H1 (cell line): ENCODE measurements at regions not wholly inside any gene's neighbourhood (a gene's known extent, or its start where the extent isn't known, plus 50 kb on each side); places are given as distances from the start of the nearest gene placed in this dataset.

Experiments
- CTCF ChIA-PET: fragments of 300-600 bp; sonication (Branson Sonifier 250); formaldehyde crosslinking; loops from one replicate; lab custom pipeline; 2021; ENCODE audit not compliant: partially characterized antibody; lab: Charles Lee
- POLR2A ChIA-PET: fragments of 300-600 bp; sonication (Branson Sonifier 250); formaldehyde crosslinking; loops from one replicate; lab custom pipeline; 2021; ENCODE audit warnings: inconsistent platforms; ENCODE audit not compliant: partially characterized antibody; lab: Charles Lee
- DNase-seq, 2 experiments: peaks; one replicate each; pipeline versions ENCODE4 v3.0.0 to v3.0.0-alpha.2; 2010 to 2022; ENCODE audit warnings: low spot score in 2 of 2, low read depth in 1 of 2, mixed read lengths in 1 of 2
- FAIRE-seq: peaks from 2 replicates; lab custom pipeline; 2011; peaks lifted over from hg19 to GRCh38; lab: Jason Lieb, UNC
- H2AFZ ChIP-seq: 2 replicates; pipeline ENCODE4 v1.8.1; 2012; ENCODE audit warnings: low read length, inconsistent platforms
- H2AK5ac ChIP-seq: 2 replicates; pipeline ENCODE4 v1.6.1; 2013; ENCODE audit warnings: low read depth, low read length
- H2BK120ac ChIP-seq: replicated peaks from 2 replicates; pipeline ENCODE3; 2013; ENCODE audit warnings: low read depth, low read length, inconsistent platforms
- H2BK12ac ChIP-seq: 2 replicates; pipeline ENCODE4 v1.6.1; 2013; ENCODE audit warnings: low read depth, low read length
- H2BK15ac ChIP-seq: 2 replicates; pipeline ENCODE4 v1.6.1; 2013; ENCODE audit warnings: low read length
- H2BK20ac ChIP-seq: 2 replicates; pipeline ENCODE4 v1.6.1; 2013; ENCODE audit warnings: low read length
- H2BK5ac ChIP-seq: 2 replicates; pipeline ENCODE4 v1.6.1; 2013; ENCODE audit warnings: low read depth, low read length
- H3K14ac ChIP-seq: 2 replicates; pipeline ENCODE4 v1.6.1; 2013; ENCODE audit warnings: inconsistent platforms; ENCODE audit not compliant: insufficient read length
- H3K18ac ChIP-seq: 2 replicates; pipeline ENCODE4 v1.6.1; 2013; ENCODE audit warnings: low read length; ENCODE audit errors: extremely low read depth
- H3K23ac ChIP-seq: 2 replicates; pipeline ENCODE4 v1.6.1; 2013; ENCODE audit warnings: inconsistent platforms; ENCODE audit not compliant: insufficient read length
- H3K23me2 ChIP-seq: 2 replicates; pipeline ENCODE4 v1.6.1; 2013; ENCODE audit warnings: low read depth, low read length
- H3K27ac ChIP-seq: 2 replicates; pipeline ENCODE4 v1.6.1; 2011; ENCODE audit warnings: low read depth, low read length, inconsistent platforms
- H3K27me3 ChIP-seq, 4 experiments: replicated peaks in 1 of 4; 1 replicate in 1 of 4; 2 replicates in 3 of 4; pipeline versions ENCODE4 v1.6.1 to v1.8.1; 2011 to 2013; ENCODE audit warnings: low read length in 3 of 4, mild to moderate bottlenecking in 3 of 4, inconsistent platforms in 2 of 4, mixed read lengths in 2 of 4, moderate library complexity in 1 of 4; ENCODE audit not compliant: control insufficient read depth in 3 of 4, insufficient read depth in 3 of 4; ENCODE audit errors: extremely low read depth in 1 of 4
- H3K36me3 ChIP-seq, 4 experiments: 2 replicates each; pipeline versions ENCODE4 v1.6.1 to v1.8.1; 2011 to 2013; ENCODE audit warnings: mild to moderate bottlenecking in 4 of 4, low read length in 3 of 4, moderate library complexity in 2 of 4, control low read depth in 1 of 4, inconsistent platforms in 1 of 4; ENCODE audit not compliant: insufficient read depth in 4 of 4, control insufficient read depth in 2 of 4
- H3K4ac ChIP-seq: replicated peaks from 2 replicates; pipeline ENCODE3; 2013; ENCODE audit warnings: low read length, low read depth, mixed read lengths, inconsistent platforms; ENCODE audit not compliant: insufficient read length
- H3K4me1 ChIP-seq, 4 experiments: replicated peaks in 1 of 4; 1 replicate in 1 of 4; 2 replicates in 3 of 4; pipeline versions ENCODE4 v1.6.1 to v1.8.1; 2011 to 2013; ENCODE audit warnings: low read length in 3 of 4, inconsistent platforms in 2 of 4, mixed read lengths in 1 of 4; ENCODE audit not compliant: insufficient read depth in 4 of 4, control insufficient read depth in 3 of 4
- H3K4me2 ChIP-seq, 2 experiments: 2 replicates each; pipeline versions ENCODE4 v1.6.1 to v1.8.1; 2011 to 2013; ENCODE audit warnings: low read depth in 2 of 2, low read length in 2 of 2, control low read depth in 1 of 2, inconsistent platforms in 1 of 2, mild to moderate bottlenecking in 1 of 2; ENCODE audit not compliant: insufficient read depth in 1 of 2
- H3K4me3 ChIP-seq, 4 experiments: fragments of 200-600, 300-600 bp in 1 of 4; sonication (generic), shearing (Covaris generic), sonication (Bioruptor Twin) in 1 of 4; 2 replicates each; pipeline versions ENCODE4 v1.5.1 to v1.8.1; 2011 to 2016; ENCODE audit warnings: low read length in 4 of 4, low read depth in 3 of 4, control low read depth in 2 of 4, inconsistent platforms in 2 of 4, mild to moderate bottlenecking in 2 of 4, mixed read lengths in 1 of 4, moderate library complexity in 1 of 4; ENCODE audit not compliant: insufficient read depth in 2 of 4; ENCODE audit errors: extremely low read depth in 1 of 4
- H3K56ac ChIP-seq: replicated peaks from 2 replicates; pipeline ENCODE3; 2013; ENCODE audit warnings: low read depth, mild to moderate bottlenecking, mixed read lengths, low read length, inconsistent platforms; ENCODE audit not compliant: insufficient read length
- H3K79me1 ChIP-seq: 2 replicates; pipeline ENCODE4 v1.6.1; 2013; ENCODE audit warnings: low read depth, low read length, control low read depth
- H3K79me2 ChIP-seq, 2 experiments: 2 replicates each; pipeline versions ENCODE4 v1.6.1 to v1.8.1; 2012 to 2013; ENCODE audit warnings: low read length in 2 of 2, mild to moderate bottlenecking in 2 of 2, inconsistent platforms in 1 of 2; ENCODE audit not compliant: insufficient read depth in 2 of 2, control insufficient read depth in 1 of 2
- H3K9ac ChIP-seq, 4 experiments: replicated peaks in 1 of 4; 1 replicate in 1 of 4; 2 replicates in 3 of 4; pipeline versions ENCODE4 v1.6.1 to v1.8.1; 2011 to 2013; ENCODE audit warnings: low read depth in 3 of 4, low read length in 3 of 4, control low read depth in 2 of 4, mild to moderate bottlenecking in 2 of 4, moderate library complexity in 2 of 4, inconsistent platforms in 1 of 4; ENCODE audit errors: extremely low read depth in 1 of 4
- H3K9me3 ChIP-seq, 2 experiments: 2 replicates each; pipeline versions ENCODE4 v1.6.1 to v1.8.1; 2012 to 2013; ENCODE audit warnings: mild to moderate bottlenecking in 2 of 2, moderate library complexity in 2 of 2, control low read depth in 1 of 2, inconsistent platforms in 1 of 2, low read depth in 1 of 2, low read length in 1 of 2, mixed read lengths in 1 of 2; ENCODE audit not compliant: insufficient read depth in 2 of 2
- H4K20me1 ChIP-seq, 2 experiments: replicated peaks in 1 of 2; 2 replicates each; pipeline versions ENCODE3 to v1.8.1; 2011 to 2013; ENCODE audit warnings: inconsistent platforms in 2 of 2, low read length in 2 of 2, mild to moderate bottlenecking in 1 of 2; ENCODE audit not compliant: insufficient read depth in 2 of 2, control insufficient read depth in 1 of 2
- H4K5ac ChIP-seq: 2 replicates; pipeline ENCODE4 v1.6.1; 2013; ENCODE audit warnings: low read length, low read depth, mixed read lengths, inconsistent platforms; ENCODE audit not compliant: insufficient read length
- H4K8ac ChIP-seq: 2 replicates; pipeline ENCODE4 v1.8.0; 2013; ENCODE audit warnings: mild to moderate bottlenecking, moderate library complexity, low read length, inconsistent platforms; ENCODE audit not compliant: insufficient read depth; ENCODE audit errors: extremely low read depth
- H4K91ac ChIP-seq: replicated peaks from 2 replicates; pipeline ENCODE3; 2013; ENCODE audit warnings: low read length, mixed read lengths, inconsistent platforms; ENCODE audit not compliant: insufficient read length
- ASH2L ChIP-seq: fragments of 200-600, 300-600 bp; sonication (generic); IDR thresholded peaks from one replicate; pipeline ENCODE4 v1.7.1; 2017; ENCODE audit warnings: low read length
- ATF2 ChIP-seq: IDR thresholded peaks from 2 replicates; pipeline ENCODE4 v1.6.1; 2012; ENCODE audit warnings: low read length, inconsistent platforms
- CEBPB ChIP-seq: IDR thresholded peaks from 2 replicates; pipeline ENCODE4 v1.6.1; 2012; ENCODE audit warnings: low read depth, low read length
- CHD2 ChIP-seq: IDR thresholded peaks from 2 replicates; pipeline ENCODE4 v1.6.1; 2012; ENCODE audit warnings: low read length, improper control_type of control experiment
- POLR2AphosphoS5 ChIP-seq: IDR thresholded peaks from 2 replicates; pipeline ENCODE4 v1.6.1; 2011; ENCODE audit warnings: low read depth, low read length
- RBBP5 ChIP-seq: IDR thresholded peaks from 2 replicates; pipeline ENCODE4 v1.7.1; 2012; ENCODE audit warnings: low read depth, mild to moderate bottlenecking, inconsistent platforms, low read length, moderate library complexity, borderline replicate concordance
- SRF ChIP-seq: IDR thresholded peaks from 2 replicates; pipeline ENCODE4 v1.6.1; 2011; ENCODE audit warnings: mild to moderate bottlenecking, low read depth, low read length, moderate library complexity
- TAF7 ChIP-seq: optimal IDR thresholded peaks from 2 replicates; pipeline ENCODE3; 2011; ENCODE audit warnings: low read depth, mild to moderate bottlenecking, inconsistent platforms, low read length, moderate library complexity, borderline replicate concordance
- WGBS, 2 experiments: shearing (Covaris generic) in 1 of 2; methylation state at CpG; one replicate each; pipeline versions ENCODE4 v1.1.6 to v1.1.7; 2013 to 2015; ENCODE audit warnings: low lambda C conversion rate in 2 of 2, mixed read lengths in 2 of 2, inconsistent platforms in 1 of 2, low coverage in 1 of 2, missing lambda C conversion rate in 1 of 2; ENCODE audit not compliant: insufficient replicate concordance in 2 of 2, insufficient coverage in 1 of 2, insufficient read length in 1 of 2; ENCODE audit errors: extremely low coverage in 1 of 2, missing lambda C conversion rate in 1 of 2; 5-methylcytosine and 5-hydroxymethylcytosine counted together
- TF ChIP-seq, protein P1 (sequence below), 3 experiments: IDR thresholded peaks; 1 replicate in 2 of 3; 2 replicates in 1 of 3; pipeline versions ENCODE4 v1.5.1 to v1.6.1; 2011; ENCODE audit warnings: low read length in 3 of 3, mild to moderate bottlenecking in 3 of 3, inconsistent platforms in 2 of 3, low read depth in 1 of 3, moderate library complexity in 1 of 3; ENCODE audit not compliant: insufficient read depth in 1 of 3; ENCODE audit errors: control extremely low read depth in 1 of 3
- TF ChIP-seq, protein P2 (sequence below): IDR thresholded peaks from 2 replicates; pipeline ENCODE4 v1.6.1; 2012; ENCODE audit warnings: inconsistent platforms

DNA sequence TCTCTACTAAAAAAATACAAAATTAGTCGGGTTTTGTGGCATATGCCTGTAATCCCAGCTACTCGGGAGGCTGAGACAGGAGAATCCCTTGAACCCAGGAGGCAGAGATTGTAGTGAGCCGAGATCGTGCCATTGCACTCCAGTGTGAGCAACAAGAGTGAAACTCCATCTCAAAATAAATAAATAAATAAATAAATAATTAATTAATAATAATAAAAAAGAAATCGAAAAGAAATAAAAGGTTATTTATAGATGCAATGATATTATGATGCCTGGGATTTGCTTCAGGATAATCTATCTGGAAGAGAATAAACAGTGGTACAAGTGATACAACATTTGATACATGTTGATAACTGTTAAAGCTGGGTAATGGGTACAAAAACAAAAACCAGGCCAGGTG is 58.6 kb downstream of the SOX2 start:
- Histone ChIP-seq H4K20me1 (no peaks in the 10 kb centered on the region), H2AFZ (no peak overlapping the region), H2BK15ac (no peak overlapping the region), H3K14ac (no peak overlapping the region), H3K27ac (no peak overlapping the region), H2BK120ac (no peak overlapping the region), H2AK5ac (no peak overlapping the region), H3K4me1 (no peaks in the 10 kb centered on the region), H2BK5ac (no peak overlapping the region), H3K36me3 (no peaks in the 10 kb centered on the region), H4K91ac (no peak overlapping the region), H3K4me3 (no peak overlapping the region), H3K4me2 (no peak overlapping the region), H3K56ac (no peak overlapping the region), H2BK20ac (no peak overlapping the region), H3K18ac (no peak overlapping the region), H3K9ac (no peak overlapping the region), H3K79me1 (no peaks in the 10 kb centered on the region), H3K9me3 (no peaks in the 10 kb centered on the region), H3K23ac (no peak overlapping the region), H3K27me3 (no peaks in the 10 kb centered on the region), H4K8ac (no peak overlapping the region), H3K23me2 (no peaks in the 10 kb centered on the region), H3K79me2 (no peaks in the 10 kb centered on the region), H2BK12ac (no peak overlapping the region), H3K4ac (no peak overlapping the region), H4K5ac (no peak overlapping the region)
- DNase-seq (no peak), FAIRE-seq (no peak)
- ChIA-PET POLR2A (no interaction called here), CTCF (interaction anchor here (0.6 to 0.7 kb wide), 2 partner anchors 112 to 115 kb away, joined by 3 to 5 read pairs; no protein-coding TSS in a partner anchor)
- 92% methylated on average over 5 of the region's 5 CpGs; no CpG with 5 or more reads in 1 of the 2 experiments for WGBS, 2 experiments
- no peak for TF ChIP-seq SRF
- TF ChIP-seq POLR2AphosphoS5 = no peak
- TF ChIP-seq CEBPB = no peak
- TF ChIP-seq, protein P1, sequence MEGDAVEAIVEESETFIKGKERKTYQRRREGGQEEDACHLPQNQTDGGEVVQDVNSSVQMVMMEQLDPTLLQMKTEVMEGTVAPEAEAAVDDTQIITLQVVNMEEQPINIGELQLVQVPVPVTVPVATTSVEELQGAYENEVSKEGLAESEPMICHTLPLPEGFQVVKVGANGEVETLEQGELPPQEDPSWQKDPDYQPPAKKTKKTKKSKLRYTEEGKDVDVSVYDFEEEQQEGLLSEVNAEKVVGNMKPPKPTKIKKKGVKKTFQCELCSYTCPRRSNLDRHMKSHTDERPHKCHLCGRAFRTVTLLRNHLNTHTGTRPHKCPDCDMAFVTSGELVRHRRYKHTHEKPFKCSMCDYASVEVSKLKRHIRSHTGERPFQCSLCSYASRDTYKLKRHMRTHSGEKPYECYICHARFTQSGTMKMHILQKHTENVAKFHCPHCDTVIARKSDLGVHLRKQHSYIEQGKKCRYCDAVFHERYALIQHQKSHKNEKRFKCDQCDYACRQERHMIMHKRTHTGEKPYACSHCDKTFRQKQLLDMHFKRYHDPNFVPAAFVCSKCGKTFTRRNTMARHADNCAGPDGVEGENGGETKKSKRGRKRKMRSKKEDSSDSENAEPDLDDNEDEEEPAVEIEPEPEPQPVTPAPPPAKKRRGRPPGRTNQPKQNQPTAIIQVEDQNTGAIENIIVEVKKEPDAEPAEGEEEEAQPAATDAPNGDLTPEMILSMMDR (IDR thresholded peaks at IDR 0.05; ENCODE audit: control extremely low read depth in 1 of 3, insufficient read depth in 1 of 3, low read depth in 1 of 3, low read length in 3 of 3) = no peak
- TF ChIP-seq CHD2 = no peak
- no peak for TF ChIP-seq ASH2L
- no peak for TF ChIP-seq RBBP5
- TF ChIP-seq ATF2 = no peak
- TF ChIP-seq TAF7 = no peak
- TF ChIP-seq, protein P2, sequence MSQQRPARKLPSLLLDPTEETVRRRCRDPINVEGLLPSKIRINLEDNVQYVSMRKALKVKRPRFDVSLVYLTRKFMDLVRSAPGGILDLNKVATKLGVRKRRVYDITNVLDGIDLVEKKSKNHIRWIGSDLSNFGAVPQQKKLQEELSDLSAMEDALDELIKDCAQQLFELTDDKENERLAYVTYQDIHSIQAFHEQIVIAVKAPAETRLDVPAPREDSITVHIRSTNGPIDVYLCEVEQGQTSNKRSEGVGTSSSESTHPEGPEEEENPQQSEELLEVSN = no peak
